ENCODE measurements at regions not wholly inside any gene's neighbourhood (a gene's known extent, or its start where the extent isn't known, plus 50 kb on each side); places are given as distances from the start of the nearest gene placed in this dataset.

DNA sequence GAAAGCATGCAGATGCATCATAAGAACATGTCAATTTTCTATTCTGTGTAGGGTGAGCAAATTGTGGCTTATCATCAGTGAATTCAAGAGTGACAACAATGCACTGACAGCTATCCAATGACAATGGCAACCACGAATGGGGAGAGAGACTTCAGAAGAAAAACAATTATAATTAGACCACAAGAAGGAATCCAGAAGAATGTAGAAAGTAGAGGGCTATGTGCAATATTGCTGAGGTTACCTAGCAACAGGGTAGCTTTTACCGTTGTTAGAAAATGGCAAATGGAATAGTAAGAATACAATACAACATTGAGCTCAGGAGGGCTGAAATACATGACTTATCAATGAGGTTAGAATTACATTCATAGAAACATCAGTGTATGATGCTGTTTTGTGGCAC lies 71.1 kb upstream of the SESTD1 start:
- no peak for TF ChIP-seq POLR2AphosphoS5 (IDR thresholded peaks at IDR 0.05)
- TF ChIP-seq, protein P1, sequence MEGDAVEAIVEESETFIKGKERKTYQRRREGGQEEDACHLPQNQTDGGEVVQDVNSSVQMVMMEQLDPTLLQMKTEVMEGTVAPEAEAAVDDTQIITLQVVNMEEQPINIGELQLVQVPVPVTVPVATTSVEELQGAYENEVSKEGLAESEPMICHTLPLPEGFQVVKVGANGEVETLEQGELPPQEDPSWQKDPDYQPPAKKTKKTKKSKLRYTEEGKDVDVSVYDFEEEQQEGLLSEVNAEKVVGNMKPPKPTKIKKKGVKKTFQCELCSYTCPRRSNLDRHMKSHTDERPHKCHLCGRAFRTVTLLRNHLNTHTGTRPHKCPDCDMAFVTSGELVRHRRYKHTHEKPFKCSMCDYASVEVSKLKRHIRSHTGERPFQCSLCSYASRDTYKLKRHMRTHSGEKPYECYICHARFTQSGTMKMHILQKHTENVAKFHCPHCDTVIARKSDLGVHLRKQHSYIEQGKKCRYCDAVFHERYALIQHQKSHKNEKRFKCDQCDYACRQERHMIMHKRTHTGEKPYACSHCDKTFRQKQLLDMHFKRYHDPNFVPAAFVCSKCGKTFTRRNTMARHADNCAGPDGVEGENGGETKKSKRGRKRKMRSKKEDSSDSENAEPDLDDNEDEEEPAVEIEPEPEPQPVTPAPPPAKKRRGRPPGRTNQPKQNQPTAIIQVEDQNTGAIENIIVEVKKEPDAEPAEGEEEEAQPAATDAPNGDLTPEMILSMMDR (IDR thresholded peaks at IDR 0.05 in 8 of 11, conservative IDR thresholded peaks at IDR 0.05 in 3 of 11): no peak
